IPS-NIHi7 (cell line): ENCODE measurements at regions not wholly inside any gene's neighbourhood (a gene's known extent, or its start where the extent isn't known, plus 50 kb on each side); places are given as distances from the start of the nearest gene placed in this dataset.
"Not testable (repeated sequence)": the region's sequence is repeated elsewhere in the genome, so short reads cannot be mapped to it uniquely, and the experiment has no call there.

Experiments
- DNase-seq: peaks from one replicate; pipeline ENCODE4 v3.0.0; 2012; ENCODE audit warnings: mixed read lengths; ENCODE audit errors: extremely low spot score

DNA sequence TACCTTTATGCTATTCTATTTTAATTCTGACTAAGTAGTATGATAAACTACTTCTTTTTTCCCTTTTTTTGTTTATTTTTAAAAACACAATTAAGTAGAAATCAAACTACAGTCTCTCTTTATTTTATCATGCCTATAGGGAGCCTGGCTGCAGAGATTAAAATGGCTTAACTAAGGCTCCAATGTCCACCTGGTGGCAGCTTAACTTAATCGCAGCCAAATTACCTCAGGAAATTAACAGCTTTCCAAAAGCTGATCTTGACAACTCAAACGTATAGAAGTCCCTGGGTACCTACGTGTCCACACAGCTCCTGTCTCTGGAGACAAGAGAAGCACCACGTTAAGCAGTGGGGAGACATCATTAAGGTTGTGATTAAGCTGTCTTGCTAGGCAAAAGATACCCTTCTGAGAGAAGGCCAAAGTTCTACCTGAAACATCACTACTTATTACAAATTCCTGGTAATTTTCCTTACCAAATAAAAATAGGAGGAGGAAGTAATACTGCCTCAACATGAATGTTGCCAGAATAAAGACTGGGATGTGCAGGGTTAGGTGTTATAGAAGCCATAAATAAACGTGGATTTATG is 63.2 kb upstream of the SNX19 start:
- DNase-seq = peak; percentile 50

DNA sequence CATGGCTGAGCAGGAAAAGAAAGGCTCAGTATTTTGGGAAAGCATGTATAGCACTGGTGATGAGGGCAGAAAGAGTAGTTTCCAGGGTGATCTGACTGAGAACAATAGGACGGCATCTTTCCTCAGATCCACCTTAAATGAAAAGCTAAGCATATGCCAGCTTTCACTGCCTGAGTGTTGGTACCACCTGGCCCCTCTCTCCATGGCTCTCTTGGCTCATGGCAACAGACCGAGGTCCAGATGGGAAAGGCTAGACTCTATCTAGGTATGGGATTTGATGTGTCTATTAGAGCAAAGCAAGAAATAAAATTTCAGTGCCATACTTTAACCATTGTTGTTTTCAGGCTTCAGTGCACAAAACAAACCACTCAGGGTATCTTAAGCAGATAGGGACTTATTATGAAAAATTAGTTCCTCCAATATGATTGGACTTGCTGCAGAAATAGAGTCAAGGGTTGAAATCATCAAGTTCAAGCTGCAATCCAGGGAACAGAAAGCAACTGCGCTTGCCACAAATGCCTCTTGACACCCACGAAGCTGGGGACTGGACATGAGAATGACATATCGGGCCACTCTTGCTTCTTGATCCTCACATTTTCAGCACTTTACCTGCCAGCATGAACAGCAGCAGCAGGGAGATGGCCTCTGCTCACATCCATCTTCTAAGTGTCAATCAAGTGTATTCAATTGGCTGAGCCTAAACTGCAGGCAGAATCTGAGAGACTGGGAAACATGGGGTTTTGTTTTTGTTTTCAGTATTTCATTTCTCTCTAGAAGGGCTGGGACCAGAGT is 64.0 kb upstream of the SNX19 start:
- no peak for DNase-seq

DNA sequence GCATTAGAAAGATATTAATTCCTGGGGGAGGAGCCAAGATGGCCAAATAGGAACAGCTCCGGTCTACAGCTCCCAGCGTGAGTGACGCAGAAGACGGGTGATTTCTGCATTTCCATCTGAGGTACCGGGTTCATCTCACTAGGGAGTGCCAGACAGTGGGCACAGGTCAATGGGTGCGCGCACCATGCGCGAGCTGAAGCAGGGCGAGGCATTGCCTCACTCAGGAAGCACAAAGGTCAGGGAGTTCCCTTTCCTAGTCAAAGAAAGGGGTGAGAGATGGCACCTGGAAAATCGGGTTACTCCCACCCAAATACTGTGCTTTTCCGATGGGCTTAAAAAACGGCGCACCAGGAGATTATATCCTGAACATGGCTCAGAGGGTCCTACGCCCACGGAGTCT is 68.0 kb upstream of the SNX19 start:
- DNase-seq = not testable (repeated sequence)

DNA sequence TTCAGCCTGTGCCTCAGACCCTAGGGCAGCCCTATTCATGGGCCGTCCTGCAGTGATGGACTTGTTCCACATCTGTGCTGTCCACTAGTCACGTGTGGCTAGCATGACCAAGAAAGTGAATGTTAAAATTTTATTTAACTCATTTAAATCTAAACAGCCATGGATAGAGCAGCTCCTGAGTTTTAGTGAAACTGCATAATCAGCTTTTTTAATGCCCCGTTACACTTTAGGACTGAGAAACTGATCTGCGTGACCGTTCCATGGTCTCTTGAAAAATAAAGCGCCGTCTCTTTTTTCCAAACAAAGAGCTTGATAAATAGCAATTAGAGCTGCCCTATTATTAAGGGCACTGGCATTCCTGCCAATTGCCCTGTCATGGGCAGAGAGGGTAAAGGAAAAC is 76.5 kb upstream of the SNX19 start:
- DNase-seq = no peak

DNA sequence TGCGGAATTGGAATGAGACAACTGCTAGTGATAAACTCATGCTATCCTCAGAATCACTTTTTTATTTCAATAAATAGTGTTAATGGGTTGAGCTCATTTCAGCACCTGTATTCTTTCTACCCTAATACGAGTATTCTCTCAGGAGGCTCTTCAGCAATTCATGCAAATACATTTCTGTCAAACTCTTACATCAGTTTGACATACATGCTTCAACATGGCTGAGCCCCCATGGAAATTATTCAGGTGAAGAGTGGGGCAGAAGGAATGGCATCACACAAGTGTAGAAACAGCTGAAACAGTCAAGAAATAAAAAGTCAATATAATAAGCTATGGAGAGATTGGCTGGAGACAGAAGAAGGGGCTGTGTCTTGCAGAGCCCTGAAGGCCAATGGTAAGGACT is 77.8 kb upstream of the SNX19 start:
- DNase-seq = no peak

DNA sequence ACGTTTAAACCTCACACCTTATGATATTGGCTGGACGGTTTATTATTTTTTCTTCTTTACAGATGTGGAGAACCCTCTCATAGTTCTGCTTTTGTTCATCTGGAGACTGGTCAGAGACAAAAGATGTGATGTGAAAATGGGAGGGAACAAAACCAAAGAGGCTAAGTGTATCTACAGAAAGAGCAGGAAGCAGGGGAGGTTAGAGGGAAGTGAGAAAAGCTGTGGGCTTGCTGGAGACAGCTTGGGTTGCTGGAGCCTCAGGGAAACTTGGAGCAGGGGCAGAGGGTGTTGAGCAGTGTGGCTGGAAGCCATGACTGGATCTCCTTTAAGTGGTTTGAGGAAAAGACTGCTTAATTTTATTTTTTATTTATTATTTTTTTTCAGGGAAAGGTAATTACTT is 79.0 kb upstream of the SNX19 start:
- peak; percentile 17 for DNase-seq

DNA sequence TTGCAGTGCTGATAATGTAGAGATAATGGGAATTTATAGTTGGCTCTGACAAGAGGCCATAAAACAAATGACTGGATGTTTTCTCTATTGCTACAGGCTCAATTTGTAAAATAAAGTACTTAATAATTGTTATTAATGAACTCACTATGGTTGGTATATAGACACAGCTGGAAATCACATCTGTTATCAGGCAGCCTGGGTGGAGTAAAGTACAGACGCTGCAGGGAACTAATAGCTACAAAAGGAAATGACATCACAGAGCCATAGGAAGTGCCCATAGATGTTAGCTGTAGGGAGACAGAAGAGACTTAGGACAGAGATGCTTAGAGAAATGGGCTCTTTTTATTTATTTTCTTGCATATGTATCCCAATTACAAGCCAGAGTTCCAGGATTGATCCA is 81.0 kb upstream of the SNX19 start:
- no peak for DNase-seq

DNA sequence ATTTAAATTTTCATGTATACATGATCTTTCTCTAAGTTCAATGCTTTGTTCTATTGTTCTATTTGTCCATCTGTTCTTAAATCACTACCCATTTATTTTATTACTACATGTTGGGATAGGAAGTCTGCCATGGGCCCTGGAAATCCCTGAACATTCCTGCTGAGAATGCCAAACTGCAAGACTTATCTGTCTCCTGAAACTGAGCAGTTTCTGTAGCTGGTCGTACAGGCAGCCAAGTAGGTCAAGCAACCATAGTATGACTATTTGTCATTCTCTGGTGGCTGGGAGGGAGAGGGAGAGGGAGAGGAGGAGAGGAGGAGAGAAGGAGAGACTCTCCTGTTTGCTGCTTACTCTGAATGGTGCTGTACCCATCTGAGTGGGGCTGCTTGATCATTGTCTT is 82.8 kb upstream of the SNX19 start:
- no peak for DNase-seq

DNA sequence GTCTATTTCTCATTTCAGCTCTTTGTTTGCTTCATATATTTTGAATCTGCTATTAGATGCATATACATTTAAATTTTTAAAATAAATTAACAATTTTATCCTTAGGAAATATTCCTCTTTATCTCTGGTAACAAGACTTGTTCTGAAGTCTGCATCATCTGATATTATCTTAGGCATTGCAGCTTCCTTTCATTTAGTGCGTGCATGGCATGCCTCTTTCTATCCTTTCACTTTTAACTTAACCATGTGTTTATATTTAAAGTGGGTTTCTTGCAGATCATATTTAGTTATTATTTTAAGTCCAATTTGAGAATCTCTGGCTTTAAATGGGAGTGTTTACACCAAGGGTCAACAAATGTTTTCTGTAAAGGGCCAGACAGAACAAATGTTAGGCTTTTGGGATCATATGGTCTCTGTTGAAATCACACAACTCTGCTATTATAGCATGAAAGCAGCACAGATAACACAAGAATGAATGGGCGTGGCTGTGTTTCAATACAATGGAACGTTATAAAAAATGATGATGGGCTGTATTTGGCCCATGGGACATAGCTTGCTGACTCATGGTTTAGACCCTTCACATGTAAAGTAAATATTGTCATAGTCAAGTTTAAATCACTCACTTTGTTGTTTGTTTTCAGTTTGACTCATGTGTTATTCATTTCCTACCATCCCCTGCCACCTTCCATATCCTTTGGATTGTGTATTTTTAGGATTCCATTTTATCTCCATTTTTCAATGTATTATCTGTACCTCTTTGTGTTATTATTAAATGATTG is 83.9 kb upstream of the SNX19 start:
- DNase-seq = no peak

DNA sequence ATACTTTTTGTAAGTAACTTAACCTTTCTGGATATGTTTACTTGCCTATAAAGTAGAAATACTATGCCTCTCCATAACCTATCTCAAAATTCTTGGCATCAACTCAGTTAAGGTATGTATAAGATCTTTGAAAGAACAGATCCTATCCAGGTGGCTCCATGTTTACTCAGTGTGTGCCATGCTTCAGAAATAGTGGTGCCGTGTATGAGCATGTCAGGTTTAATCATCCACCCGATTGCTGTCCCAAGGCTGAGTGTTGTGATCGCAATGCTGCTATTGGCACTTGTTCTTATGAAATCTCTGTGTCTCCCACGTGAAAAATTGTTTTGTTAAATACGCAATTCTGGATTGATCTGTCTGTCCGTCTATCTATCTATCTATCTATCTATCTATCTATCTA is 85.9 kb upstream of the SNX19 start:
- no peak for DNase-seq

DNA sequence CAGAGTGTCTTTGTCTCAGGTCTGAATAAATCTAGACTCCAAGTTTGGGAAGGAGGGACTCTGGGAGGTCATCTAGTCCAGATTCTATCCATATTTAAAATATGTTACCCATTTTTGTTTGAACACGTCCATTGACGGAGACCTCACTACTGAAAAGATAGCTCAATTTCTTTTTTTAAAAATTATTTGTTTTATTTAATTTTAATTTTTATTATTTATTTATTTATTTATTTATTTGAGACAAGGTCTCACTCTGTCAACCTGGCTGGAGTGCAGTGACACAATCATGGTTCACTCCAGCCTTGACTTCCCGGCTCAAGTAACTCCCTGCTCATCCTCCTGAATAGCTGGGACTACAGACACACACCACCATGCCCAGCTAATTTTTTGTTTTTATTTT is 89.5 kb upstream of the SNX19 start:
- DNase-seq = no peak

DNA sequence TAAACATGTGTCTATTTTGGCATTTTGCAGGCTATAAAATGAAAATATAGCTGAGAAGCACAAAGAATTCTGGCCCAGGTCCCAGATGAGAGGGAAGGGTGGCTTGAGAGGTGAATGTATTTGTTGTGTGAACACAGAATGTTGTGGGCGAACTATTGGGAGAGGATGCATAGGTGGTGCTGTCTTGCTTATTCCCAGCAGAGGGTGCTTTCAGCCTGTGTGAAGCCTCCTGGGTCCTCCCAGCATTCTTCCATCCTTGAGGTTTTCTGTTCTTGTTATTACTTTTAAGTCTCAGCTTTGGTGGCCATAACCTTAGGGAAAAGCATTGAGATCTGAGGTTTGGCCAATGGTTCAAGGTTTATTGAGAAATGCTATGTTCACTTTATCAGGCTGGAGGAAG is 108.7 kb upstream of the SNX19 start:
- peak; percentile 72 for DNase-seq

DNA sequence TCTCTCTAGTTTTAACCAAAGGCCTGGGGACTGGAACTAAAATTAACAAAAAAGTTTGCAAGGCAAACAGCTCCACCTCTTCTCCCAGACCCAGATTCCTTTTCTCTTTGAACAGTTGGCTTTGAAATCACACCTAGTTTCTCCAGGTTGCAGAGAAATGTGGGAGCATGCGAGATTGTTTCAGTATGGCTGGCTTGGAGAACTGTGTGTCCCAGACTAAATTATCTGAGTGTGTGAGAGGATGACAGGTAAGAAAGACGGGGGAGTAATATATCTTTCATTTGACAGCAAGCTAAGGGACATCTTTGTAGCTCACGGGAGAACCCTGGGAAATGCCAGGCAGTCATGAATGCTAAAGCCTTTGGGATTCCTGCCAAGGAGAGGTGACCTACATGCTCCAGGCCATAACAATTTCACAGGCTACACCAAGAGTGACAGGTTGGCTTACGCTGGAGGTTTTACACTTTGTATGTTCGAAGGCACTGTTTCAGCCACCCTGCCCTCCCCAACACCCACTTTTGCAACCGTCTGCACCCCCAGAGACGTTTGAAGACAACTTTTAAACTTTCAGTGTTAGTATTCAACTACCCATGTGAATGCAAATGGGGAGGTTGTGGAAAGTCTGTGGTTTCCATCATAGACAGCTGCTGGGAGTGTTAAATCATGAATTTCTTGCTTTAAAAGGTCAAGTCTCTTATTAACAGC is 109.3 kb upstream of the SNX19 start:
- DNase-seq = no peak

DNA sequence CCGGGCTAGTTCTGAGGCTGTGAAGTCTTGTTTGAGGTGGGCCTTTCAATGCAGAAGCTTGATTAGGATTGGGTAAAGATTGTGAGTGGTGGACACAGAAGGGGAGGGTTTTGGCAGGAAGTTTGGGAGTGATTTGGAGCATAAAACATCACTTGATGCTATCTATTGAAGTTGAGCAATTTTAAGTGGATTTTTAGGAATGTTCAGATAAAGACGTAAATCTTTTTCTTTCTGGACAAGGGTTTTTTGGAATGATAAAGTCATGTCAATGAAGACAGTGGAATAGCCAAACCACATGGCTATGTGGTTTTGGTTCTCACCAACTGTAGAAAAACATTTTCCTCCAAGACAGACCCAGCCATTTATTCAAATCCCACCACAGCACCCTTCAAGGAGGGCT is 111.2 kb upstream of the SNX19 start:
- no peak for DNase-seq

DNA sequence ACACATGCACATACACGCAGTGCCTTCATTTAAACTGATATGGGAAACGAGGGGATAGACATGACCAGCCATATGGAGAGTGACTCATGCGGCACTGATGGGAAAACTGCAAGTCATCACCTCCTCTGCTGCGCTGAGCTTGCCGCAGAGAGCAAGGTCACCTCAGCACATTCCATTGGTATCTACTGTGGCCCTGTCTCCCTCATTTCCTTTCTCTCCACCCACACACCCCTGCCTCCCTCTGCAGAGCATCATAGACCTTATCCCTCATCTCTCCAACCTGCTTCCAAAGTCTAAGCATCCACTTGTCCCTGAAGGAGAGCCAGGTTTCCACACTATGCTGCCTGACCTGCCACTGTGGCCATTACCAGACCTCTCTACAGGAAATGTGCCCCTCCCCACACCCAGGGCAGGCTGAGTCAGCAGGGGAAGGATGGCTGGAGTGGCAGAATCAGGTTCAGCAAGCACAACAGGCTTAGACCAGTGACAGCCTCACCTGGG is 116.9 kb upstream of the SNX19 start:
- peak; percentile 69 for DNase-seq

DNA sequence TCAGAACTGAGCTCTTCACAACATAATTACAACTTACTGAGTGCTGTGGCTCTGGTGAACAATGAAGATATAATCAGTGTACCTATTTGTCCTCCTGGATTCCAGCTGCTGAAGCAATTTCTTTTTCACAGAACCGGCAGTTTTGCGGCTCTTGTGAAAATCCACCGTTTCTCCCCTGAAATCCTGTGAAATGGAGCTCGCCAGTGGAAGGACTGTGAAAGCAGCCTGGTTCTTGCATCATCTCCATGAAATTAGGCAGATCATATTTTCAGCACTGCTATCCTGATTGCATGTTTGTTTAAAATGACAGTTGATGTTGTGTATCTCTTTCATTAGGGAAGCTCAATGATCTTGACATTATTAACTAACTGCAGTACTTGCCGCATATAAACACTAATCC is 120.2 kb upstream of the SNX19 start:
- no peak for DNase-seq

DNA sequence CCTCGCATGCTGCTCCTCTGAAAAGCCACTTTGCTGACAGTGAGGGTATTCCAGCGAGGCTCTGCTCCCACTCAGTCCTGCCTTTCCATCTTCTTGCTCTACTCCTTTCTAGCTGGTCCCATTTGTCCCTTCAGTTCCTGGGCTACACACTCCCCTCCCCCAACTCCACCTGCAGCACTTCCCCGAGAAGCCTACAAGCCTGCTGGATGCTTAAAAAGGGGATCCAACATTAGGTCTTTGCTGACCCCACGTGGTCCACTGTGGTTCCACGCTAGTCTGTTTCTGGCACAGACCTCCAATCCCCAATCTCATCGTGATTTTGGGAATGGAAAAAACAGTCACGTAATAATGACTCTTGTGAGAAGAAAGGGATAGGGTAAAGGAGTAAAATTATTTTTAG is 121.6 kb upstream of the SNX19 start:
- DNase-seq = no peak

DNA sequence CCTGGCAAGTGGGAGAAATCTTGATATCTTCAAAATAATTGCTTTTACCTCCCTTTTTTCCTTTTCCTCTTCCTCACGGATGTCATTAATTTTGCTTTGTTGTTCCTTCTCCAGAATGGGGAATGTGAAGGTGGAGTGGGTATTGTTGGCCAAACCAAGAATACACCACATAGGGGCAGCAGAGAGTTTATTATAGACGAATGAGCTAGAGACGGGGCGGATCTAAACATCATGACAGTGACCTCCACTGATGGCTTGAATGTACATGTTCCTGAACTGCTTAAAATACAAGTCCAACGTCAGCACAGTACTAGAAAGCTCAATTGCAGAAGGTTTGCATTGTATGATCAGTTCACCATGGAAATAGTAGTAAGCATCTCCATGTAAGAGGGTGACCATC is 122.3 kb upstream of the SNX19 start:
- DNase-seq = peak; percentile 70

DNA sequence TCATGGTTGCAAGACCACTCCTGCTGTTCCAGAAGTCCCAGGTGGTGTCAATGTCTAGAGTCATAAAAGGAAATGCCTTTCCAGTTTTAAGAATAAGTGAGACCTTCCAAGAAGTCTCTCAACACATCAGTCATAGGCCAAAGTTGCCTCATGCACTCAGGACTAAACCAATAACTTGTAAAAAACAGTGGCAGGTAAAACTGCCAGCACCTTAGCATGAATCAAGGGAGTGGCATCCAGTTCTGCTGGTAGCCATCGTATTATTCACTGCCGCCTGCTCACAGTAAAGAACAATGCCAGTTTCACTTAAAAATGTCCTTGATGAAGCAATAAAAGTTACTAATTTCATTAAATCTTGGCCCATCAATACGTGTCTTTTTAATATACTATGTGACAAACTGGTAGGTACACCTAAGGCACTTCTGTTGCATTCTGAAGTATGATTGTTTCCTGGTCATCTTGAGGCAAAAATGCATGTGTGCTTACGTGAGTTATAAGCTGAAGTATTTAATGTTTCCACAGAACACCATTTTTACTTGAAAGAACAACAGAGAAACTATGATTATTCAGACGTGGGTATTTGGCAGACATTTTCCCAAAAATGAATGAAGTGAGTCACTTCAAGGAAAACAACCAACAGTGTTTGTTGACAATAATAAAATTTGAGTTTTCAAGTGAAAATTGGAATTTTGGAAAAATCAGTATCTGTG is 125.2 kb upstream of the SNX19 start:
- no peak for DNase-seq

DNA sequence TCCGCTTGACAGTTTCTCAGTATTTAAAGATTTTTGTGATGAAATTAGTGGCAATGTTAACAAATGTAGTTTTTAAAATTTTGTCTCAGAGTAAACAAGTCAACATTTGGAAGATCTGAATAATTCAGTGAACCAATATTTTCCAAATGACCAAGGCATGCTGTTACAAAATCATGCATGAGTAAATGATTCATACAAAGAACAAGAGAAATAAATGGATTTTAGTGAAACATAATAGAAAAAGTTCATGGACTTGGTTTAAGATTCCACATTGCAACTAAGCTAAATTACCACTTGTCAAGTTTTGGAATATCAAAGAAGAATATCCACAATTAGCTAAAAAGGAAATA is 125.7 kb upstream of the SNX19 start:
- no peak for DNase-seq

DNA sequence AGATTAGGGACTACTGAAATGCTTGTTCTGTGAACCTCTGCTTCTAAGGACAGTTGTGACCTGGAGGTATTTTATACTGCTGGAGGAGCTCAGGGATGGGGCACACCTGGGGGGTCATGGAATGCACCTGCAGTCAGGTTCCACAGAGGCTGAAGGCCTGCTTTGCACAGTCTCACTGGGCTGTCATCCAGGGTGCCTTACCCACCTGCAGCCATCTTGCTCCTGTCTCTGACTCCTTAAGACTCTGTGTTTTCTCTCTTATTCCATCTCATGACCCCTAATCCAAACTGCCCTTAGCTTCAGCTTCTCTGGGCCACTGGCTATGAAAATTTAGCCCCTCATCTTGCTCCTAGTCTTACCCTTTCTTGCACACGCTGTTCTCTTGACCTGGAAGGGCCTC is 127.0 kb upstream of the SNX19 start:
- DNase-seq = no peak

DNA sequence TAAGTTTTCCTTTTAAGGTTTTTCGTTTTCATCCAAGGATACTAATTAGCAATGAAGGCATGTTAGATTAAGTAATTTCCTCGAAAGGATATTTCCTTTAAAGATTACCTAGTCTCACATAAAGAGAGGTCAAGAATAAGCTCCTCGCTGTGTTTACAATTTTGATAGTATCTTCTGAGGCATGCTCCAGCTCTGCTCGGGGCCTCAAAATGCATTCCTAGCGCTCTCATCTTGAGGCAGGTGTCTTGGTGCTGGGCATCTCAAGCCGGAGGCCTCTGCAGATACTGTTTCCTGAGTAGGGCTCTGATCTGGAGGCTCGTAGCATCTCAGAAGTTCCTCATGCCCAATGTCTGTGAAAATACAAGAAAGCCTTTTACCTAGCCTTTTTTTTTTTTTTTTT is 128.6 kb upstream of the SNX19 start:
- no peak for DNase-seq
